HFFc6 (cell line): ENCODE measurements at regions not wholly inside any gene's neighbourhood (a gene's known extent, or its start where the extent isn't known, plus 50 kb on each side); places are given as distances from the start of the nearest gene placed in this dataset.

ENCODE experiments used
- DNase-seq: peaks from one replicate; pipeline ENCODE4 v3.0.0-alpha.2; 2018
- H3K27ac Mint-ChIP-seq: 2 replicates; pipeline ENCODE4 v1.8.0; 2020; ENCODE audit warnings: mild to moderate bottlenecking, mixed read lengths
- H3K27me3 Mint-ChIP-seq: 2 replicates; pipeline ENCODE4 v1.8.0; 2021; ENCODE audit warnings: mild to moderate bottlenecking, moderate library complexity, mixed read lengths; ENCODE audit not compliant: insufficient read depth
- H3K36me3 Mint-ChIP-seq: 2 replicates; pipeline ENCODE4 v1.8.0; 2021; ENCODE audit warnings: low read depth, mixed read lengths
- H3K4me1 Mint-ChIP-seq: 2 replicates; pipeline ENCODE4 v1.8.0; 2020; ENCODE audit warnings: low read depth, mixed read lengths
- H3K4me3 Mint-ChIP-seq: 2 replicates; pipeline ENCODE4 v1.8.0; 2020; ENCODE audit warnings: mild to moderate bottlenecking, moderate library complexity, mixed read lengths
- H3K9me3 Mint-ChIP-seq: 2 replicates; pipeline ENCODE4 v1.8.0; 2020; ENCODE audit warnings: mild to moderate bottlenecking, mixed read lengths
- TF ChIP-seq, protein P1 (sequence below): fragments of 200-600 bp; sonication (generic); IDR thresholded peaks from 2 replicates; pipeline ENCODE4 v1.5.0; 2021; ENCODE audit warnings: antibody characterized with exemption, mild to moderate bottlenecking

DNA sequence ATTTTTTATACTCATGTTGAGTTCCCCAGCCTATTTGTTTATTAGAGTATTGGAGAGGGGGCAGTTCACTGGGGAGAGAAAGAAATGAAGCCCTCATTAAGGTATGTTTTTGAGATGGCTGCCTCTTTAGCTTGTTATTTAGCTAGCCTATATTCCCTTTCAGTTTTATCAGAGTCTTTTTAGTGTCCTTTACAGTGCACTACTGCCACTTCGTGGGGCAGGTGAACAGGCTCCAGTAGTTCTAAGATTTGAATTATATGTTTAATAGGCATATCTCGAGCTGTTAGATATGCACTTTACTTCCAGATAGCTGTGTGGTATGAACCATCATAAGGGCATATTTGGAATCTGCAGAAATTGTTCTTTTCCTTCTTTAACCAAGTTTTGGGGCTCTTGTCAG lies 482.2 kb downstream of the KDM5D start:
- Mint-ChIP-seq H3K27me3 (no peaks in the 10 kb centered on the region; the same call in 1 of the 2 replicates), H3K9me3 (no peaks in the 10 kb centered on the region), H3K36me3 (no peaks in the 10 kb centered on the region), H3K4me1 (no peaks in the 10 kb centered on the region), H3K27ac (no peak overlapping the region), H3K4me3 (no peak overlapping the region)
- TF ChIP-seq, protein P1, sequence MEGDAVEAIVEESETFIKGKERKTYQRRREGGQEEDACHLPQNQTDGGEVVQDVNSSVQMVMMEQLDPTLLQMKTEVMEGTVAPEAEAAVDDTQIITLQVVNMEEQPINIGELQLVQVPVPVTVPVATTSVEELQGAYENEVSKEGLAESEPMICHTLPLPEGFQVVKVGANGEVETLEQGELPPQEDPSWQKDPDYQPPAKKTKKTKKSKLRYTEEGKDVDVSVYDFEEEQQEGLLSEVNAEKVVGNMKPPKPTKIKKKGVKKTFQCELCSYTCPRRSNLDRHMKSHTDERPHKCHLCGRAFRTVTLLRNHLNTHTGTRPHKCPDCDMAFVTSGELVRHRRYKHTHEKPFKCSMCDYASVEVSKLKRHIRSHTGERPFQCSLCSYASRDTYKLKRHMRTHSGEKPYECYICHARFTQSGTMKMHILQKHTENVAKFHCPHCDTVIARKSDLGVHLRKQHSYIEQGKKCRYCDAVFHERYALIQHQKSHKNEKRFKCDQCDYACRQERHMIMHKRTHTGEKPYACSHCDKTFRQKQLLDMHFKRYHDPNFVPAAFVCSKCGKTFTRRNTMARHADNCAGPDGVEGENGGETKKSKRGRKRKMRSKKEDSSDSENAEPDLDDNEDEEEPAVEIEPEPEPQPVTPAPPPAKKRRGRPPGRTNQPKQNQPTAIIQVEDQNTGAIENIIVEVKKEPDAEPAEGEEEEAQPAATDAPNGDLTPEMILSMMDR = no peak
- DNase-seq = no peak

DNA sequence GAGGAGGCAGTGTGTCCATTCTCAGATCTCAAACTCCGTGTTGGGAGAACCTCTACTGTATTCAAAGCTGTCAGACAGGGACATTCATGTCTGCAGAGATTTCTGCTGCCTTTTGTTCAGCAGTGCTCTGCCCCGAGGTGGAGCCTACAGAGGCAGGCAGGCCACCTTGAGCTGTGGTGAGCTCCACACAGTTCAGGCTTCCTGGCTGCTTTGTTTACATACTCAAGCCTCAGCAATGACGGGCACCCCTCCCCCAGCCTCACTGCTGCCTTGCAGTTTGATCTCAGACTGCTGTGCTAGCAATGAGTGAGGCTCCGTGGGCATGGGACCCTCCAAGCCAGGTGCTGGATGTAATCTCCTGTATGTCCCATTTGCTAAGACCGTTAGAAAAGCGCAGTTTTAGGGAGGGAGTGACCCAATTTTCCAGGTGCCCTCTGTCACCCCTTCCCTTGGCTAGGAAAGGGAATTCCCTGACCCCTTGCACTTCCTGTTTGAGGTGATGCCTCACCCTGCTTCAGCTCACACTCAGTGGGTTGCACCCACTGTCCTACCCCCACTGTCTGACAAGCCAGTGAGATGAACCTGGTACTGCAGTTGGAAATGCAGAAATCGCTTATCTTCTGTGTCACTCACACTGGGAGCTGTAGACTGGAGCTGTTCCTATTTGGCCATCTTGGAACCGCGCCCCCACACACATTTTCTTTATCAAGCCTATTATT lies 458.9 kb upstream of the HSFY2 start:
- Mint-ChIP-seq H3K4me1 (no peaks in the 10 kb centered on the region), H3K27ac (no peak overlapping the region)
- DNase-seq = no peak

DNA sequence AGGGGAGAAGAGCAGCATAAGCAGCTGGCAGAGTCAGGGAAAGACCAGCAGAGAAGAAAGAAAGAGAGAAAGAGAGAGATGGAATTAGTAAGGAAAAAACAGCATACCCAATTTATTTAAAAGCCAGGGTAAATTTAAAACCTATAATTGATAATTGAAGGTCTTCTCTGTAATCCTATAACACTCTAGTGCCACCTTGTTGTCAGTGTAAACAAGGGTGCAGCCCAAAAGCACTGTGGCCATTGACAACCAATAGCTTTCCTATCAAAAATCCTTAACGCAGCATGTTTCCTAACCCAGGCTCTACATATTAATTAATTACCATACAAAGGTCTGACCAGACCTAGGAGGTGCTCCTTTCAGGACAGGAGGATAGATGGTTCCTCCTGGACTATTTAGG lies 447.2 kb upstream of the HSFY2 start:
- H3K9me3 Mint-ChIP-seq = no peaks in the 10 kb centered on the region; the same call in 1 of the 2 replicates
- H3K4me3 Mint-ChIP-seq = no peak overlapping the region
- no peaks in the 10 kb centered on the region for H3K36me3 Mint-ChIP-seq
- H3K4me1 Mint-ChIP-seq = no peaks in the 10 kb centered on the region
- H3K27ac Mint-ChIP-seq = no peak overlapping the region
- H3K27me3 Mint-ChIP-seq = no peaks in the 10 kb centered on the region; the same call in 1 of the 2 replicates
- TF ChIP-seq, protein P1 = no peak
- no peak for DNase-seq

More for the DNA sequence above, 458.9 kb upstream of the HSFY2 start:
- H3K4me3 Mint-ChIP-seq = no peak overlapping the region
- peaks cover 5% of the 10 kb centered on the region; the same call in 1 of the 2 replicates for H3K9me3 Mint-ChIP-seq
- TF ChIP-seq, protein P1 = no peak
- no peaks in the 10 kb centered on the region for H3K36me3 Mint-ChIP-seq
- no peaks in the 10 kb centered on the region for H3K27me3 Mint-ChIP-seq

DNA sequence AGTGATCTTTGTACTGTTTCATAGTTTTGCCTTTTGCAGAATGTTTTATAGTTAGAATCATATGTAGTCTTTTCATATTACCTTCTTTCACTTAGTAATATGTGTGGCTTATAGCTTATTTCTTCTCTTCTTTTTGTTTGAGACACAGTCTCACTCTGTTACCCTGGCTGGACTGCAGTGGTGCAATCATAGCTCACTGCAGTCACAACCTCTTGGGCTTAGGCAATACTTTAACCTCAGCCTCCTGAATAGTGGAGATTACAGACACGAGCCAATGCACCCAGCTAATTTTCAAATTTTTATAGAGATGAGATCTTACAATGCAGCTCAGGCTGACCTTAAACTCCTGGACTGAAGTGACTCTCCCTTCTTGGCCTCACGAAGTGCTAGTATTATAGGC lies 435.4 kb upstream of the HSFY2 start:
- Mint-ChIP-seq H3K4me3 (no peak overlapping the region), H3K36me3 (no peaks in the 10 kb centered on the region), H3K27ac (no peak overlapping the region), H3K4me1 (no peaks in the 10 kb centered on the region), H3K9me3 (no peaks in the 10 kb centered on the region), H3K27me3 (no peaks in the 10 kb centered on the region)
- no peak for DNase-seq
- TF ChIP-seq, protein P1 = no peak

DNA sequence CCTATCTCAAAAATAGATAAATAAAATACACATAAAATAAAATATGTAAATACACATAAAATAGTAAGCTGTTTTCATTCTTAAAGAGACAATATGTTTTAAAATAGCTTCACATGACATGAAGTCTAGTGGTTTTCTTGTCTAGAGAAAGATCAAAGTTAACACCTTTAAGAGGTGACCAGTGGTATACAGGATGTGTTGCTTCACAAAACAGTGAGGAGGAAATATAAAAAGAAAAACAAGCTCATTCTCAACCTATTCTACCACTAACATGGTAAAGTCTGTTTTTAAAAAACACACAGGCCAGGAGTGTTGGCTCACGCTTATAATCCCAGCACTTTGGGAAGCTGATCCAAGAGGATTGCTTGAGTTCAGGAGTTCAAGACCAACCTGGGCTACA lies 433.5 kb upstream of the HSFY2 start:
- no peak for DNase-seq
- H3K27me3 Mint-ChIP-seq = no peaks in the 10 kb centered on the region
- H3K9me3 Mint-ChIP-seq = peaks cover 4% of the 10 kb centered on the region; the same call in 1 of the 2 replicates

More for the DNA sequence above, 433.5 kb upstream of the HSFY2 start:
- TF ChIP-seq, protein P1 = no peak
- H3K4me3 Mint-ChIP-seq = no peak overlapping the region
- H3K36me3 Mint-ChIP-seq = no peaks in the 10 kb centered on the region
- H3K4me1 Mint-ChIP-seq = no peaks in the 10 kb centered on the region
- no peak overlapping the region for H3K27ac Mint-ChIP-seq
